Spinal cord (tissue), 9 donors: ENCODE measurements at regions not wholly inside any gene's neighbourhood (a gene's known extent, or its start where the extent isn't known, plus 50 kb on each side); places are given as distances from the start of the nearest gene placed in this dataset.

Source experiments
- DNase-seq, 6 donors: peaks; one replicate each; pipeline versions ENCODE4 v3.0.0 to v3.0.0-alpha.2; 2013 to 2015; ENCODE audit warnings: low spot score in 6 of 6, low read depth in 4 of 6
- H3K27ac ChIP-seq: one replicate; pipeline ENCODE4 v1.5.1; 2013; ENCODE audit warnings: low read depth, low read length, control low read depth
- H3K27me3 ChIP-seq: one replicate; pipeline ENCODE4 v1.6.1; 2013; ENCODE audit warnings: low read length; ENCODE audit not compliant: control insufficient read depth, insufficient read depth
- H3K36me3 ChIP-seq: one replicate; pipeline ENCODE4 v1.6.1; 2013; ENCODE audit warnings: low read length; ENCODE audit not compliant: control insufficient read depth, insufficient read depth
- H3K4me1 ChIP-seq: one replicate; pipeline ENCODE4 v1.6.1; 2013; ENCODE audit warnings: low read length; ENCODE audit not compliant: control insufficient read depth, insufficient read depth
- H3K4me3 ChIP-seq: one replicate; pipeline ENCODE4 v1.5.1; 2013; ENCODE audit warnings: low read depth, low read length, control low read depth
- H3K9me3 ChIP-seq: one replicate; pipeline ENCODE4 v1.6.1; 2013; ENCODE audit warnings: low read length; ENCODE audit not compliant: control insufficient read depth, insufficient read depth
- WGBS: methylation state at CpG from one replicate; pipeline ENCODE4 v1.1.5; 2013; ENCODE audit warnings: missing lambda C conversion rate; ENCODE audit not compliant: insufficient coverage; 5-methylcytosine and 5-hydroxymethylcytosine counted together
- donor health status: healthy.

DNA sequence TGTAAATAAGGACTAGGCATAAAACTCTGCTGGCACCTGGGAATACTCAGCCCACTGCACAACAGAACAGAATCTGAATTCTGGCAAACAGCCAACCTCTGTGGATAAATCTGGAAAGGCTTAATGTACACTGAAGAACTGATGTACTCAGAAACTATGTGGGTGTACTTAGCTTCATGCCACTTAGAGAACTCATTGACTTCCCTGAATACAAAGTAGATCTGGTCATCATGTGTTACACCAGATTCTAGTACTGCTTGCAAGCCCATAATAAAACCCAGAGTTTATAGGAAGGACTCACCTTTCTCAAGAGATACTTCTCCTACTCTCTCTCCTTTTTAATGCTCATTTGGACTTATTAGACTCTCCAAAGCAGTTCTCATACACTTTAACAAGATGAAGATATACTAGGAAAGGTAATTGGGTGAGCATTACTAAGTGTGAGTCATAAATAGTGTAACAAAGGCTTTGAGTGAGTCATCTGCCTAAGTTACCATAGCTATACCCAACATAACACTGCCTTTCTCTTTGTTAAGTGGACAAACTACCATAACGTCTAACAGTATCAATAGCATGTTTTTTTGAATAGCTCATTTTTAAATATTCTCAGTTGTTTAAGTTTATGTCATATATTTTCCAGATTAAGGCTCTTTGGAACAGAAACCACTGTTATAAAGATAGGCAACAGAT lies 309.1 kb downstream of the MDFIC start:
- Histone ChIP-seq H3K9me3 (no peaks in the 10 kb centered on the region), H3K27ac (no peak overlapping the region), H3K36me3 (no peaks in the 10 kb centered on the region), H3K4me1 (no peaks in the 10 kb centered on the region), H3K4me3 (no peak overlapping the region), H3K27me3 (no peaks in the 10 kb centered on the region)
- no CpG with 5 or more reads among the region's 1 CpG for WGBS
- DNase-seq, result peak; percentile 8 to 81 (median 24)

DNA sequence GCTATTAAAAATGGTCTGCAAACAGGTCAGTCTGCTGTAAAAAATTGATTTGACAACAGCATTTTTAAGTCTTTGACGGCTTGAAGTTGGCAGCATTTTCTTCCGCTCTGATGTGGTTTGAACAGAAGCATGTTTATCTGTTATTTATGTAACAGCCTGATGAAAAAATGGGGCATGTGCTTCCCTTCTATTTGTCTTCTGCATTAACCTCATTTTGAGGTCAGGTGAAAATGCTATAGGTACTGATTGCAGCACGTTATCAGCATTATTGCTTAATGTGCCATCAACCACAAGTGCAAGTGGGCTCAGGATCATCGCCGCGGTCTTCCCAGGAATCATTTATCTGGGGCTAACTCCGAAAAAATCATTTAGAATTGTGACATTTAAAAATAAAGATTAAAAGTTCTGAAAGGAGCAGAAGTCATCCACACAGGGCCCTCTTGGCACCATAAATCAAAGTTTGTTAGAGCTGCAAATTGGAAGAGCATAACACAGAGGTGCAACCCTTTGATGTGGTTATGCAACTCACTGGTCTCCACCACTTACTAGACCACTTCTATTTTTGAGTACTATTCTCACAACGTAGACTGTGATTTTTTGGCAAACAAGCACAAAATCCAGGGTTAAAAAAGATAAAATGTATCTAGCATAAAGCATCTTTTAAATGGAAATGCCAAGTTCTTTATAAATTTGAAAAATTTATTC lies 307.7 kb downstream of the MDFIC start:
- 90% methylated on average over 2 of the region's 8 CpGs for WGBS

DNA sequence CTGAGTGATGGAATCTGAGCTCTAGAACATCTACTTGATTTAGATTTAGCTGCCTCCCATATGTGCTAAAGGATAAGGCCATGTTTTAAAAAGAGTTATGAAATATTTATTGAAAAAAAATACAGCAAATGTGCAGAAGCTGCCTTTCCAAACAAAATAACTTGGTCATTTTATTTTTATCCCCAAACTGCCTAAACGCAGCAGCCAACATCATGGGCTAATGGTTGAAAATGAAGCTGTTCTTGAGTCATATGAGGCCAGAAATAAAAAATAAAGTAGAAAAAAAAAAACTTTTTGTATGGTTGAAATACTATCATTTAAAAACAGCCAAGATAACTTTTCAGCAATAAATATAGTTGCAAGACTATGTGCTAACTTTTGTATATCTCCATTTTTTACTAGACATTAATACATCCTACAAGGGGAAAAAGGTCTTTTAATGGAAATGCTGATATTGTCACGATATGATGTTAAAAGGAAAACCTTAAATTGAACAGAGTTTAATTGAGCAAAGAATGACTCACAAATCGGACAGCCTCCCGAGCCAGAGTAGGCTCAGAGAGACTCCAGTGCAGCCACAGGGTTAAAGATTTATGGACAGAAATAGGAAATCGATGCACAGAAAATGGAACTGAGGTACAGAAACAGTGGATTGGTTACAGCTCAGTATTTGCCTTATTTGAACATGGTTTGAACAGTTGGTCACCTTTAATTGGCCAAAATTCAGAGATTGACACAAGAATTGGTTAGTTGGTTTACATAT lies 305.8 kb downstream of the MDFIC start:
- Histone ChIP-seq H3K4me1 (no peaks in the 10 kb centered on the region), H3K27ac (no peak overlapping the region), H3K27me3 (no peaks in the 10 kb centered on the region), H3K36me3 (no peaks in the 10 kb centered on the region), H3K4me3 (no peak overlapping the region), H3K9me3 (no peaks in the 10 kb centered on the region)
- WGBS, result 89% methylated on average over 4 of the region's 5 CpGs
- no peak for DNase-seq

More for the DNA sequence above, 307.7 kb downstream of the MDFIC start:
- H3K4me1 ChIP-seq, result no peaks in the 10 kb centered on the region
- DNase-seq, result no peak
- no peaks in the 10 kb centered on the region for H3K36me3 ChIP-seq
- H3K27ac ChIP-seq, result no peak overlapping the region
- no peaks in the 10 kb centered on the region for H3K27me3 ChIP-seq
- H3K4me3 ChIP-seq, result no peak overlapping the region
- H3K9me3 ChIP-seq, result no peaks in the 10 kb centered on the region

DNA sequence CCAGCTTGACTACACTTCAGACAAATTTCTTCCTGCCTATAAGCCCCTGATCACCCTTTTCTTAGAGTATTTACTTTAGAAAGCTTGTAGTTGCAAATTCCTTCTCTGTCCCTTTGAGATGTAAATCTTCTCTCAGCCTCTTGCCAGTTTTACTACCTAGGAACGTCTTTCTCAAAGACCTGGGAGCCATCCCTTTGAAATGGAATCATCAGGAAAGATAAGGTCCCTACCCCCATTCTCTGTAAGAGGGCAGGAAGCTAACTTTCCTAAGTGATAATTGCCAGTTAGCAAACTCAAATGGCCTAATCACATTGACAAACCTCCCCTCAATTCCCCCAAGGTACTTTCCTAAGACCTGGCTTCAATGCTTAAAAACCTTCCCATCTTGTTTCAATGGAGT lies 304.5 kb downstream of the MDFIC start:
- Histone ChIP-seq H3K9me3 (no peaks in the 10 kb centered on the region), H3K4me3 (no peak overlapping the region), H3K4me1 (no peaks in the 10 kb centered on the region), H3K36me3 (no peaks in the 10 kb centered on the region), H3K27me3 (no peaks in the 10 kb centered on the region), H3K27ac (no peak overlapping the region)
- no CpG with 5 or more reads among the region's 1 CpG for WGBS
- DNase-seq, result no peak

DNA sequence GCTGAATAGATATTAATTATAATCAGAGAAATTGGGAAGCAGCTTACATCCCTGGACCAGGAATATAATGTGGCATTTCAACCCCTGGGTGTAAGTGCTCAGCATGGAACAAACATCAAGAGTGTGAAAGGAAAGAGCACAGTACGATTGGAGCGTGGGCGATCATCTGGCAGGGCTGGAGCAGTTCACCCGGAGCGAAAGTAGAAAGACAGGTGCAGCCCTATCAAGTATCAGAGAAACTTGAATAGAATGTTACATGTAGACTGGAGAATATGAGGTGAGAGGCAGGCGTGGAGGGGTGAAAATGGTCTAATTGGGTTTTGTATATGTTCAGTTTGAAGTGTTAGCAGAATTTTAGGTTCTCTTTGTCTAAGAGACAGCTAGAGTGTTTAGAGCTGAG lies 303.0 kb downstream of the MDFIC start:
- no peak overlapping the region for H3K4me3 ChIP-seq
- H3K36me3 ChIP-seq, result no peaks in the 10 kb centered on the region
- DNase-seq, result no peak
- no peak overlapping the region for H3K27ac ChIP-seq
- 71% methylated on average over 6 of the region's 6 CpGs for WGBS
- no peaks in the 10 kb centered on the region for H3K27me3 ChIP-seq
- no peaks in the 10 kb centered on the region for H3K4me1 ChIP-seq
- H3K9me3 ChIP-seq, result no peaks in the 10 kb centered on the region

DNA sequence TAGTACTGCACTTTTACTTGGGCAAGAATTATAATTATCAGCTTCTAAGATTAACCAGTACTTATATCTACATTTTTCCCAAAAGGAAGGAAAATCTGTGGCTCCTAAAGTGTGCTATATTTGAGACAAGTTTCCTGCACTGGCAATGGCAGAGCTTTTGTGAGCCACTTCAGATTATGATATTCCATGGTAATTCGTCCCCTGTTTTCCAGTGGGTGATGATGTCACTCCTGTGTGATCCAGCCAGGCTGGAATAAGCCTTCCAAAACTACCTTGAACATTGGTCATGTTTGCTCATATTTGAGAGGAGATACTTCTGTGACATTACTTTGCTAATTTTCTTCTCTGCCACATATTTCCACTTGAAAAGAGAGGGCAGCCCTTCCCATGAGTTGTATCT lies 302.1 kb downstream of the MDFIC start:
- no peak for DNase-seq
- no peaks in the 10 kb centered on the region for H3K9me3 ChIP-seq
- no peak overlapping the region for H3K4me3 ChIP-seq
- no peaks in the 10 kb centered on the region for H3K27me3 ChIP-seq
- no peak overlapping the region for H3K27ac ChIP-seq
- WGBS, result no CpG with 5 or more reads among the region's 1 CpG
- no peaks in the 10 kb centered on the region for H3K36me3 ChIP-seq
- no peaks in the 10 kb centered on the region for H3K4me1 ChIP-seq

DNA sequence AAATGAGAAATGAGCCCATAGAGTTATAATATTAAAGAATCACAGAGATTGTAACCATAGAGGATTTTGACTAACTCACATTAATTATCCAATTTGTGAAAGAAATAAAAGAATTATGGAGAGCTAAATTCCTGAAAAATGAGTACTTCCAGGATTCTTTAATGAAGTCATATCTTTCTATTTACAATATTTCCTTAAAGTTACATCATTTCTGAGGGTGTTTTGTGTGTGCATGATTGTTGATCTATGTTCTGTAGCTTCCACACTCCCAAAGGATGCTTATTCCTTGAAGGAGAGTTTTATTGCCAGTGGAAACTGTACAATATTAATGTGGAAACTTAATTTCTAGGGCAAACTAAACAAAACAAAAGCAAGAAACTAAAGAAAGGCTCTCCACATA lies 299.6 kb downstream of the MDFIC start:
- Histone ChIP-seq H3K36me3 (no peaks in the 10 kb centered on the region), H3K4me1 (no peaks in the 10 kb centered on the region), H3K27ac (no peak overlapping the region), H3K4me3 (no peak overlapping the region), H3K27me3 (no peaks in the 10 kb centered on the region), H3K9me3 (no peaks in the 10 kb centered on the region)
- no peak for DNase-seq

DNA sequence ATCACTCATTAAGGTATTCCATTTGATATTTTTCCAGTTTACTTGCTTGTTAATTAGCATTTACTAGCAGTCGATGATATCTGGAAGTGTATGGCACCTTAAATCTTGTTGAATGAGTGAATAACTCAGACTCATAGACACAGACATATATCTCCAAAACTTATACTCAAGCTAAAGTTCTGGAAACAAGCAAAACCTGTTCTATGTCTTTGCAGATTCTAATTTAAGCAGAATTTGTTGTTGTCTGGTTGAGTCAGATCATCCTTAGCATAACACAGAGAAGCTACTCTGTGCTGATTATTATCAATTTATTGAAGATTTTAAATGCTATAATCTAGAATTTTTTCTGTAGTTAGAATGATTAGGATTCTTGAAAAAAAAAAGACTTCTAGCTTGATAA lies 296.2 kb downstream of the MDFIC start:
- no CpG with 5 or more reads among the region's 1 CpG for WGBS
- H3K27me3 ChIP-seq, result no peaks in the 10 kb centered on the region
- H3K9me3 ChIP-seq, result no peaks in the 10 kb centered on the region
- no peak overlapping the region for H3K27ac ChIP-seq
- DNase-seq, result no peak
- H3K4me1 ChIP-seq, result no peaks in the 10 kb centered on the region
- H3K4me3 ChIP-seq, result no peak overlapping the region
- H3K36me3 ChIP-seq, result no peaks in the 10 kb centered on the region

DNA sequence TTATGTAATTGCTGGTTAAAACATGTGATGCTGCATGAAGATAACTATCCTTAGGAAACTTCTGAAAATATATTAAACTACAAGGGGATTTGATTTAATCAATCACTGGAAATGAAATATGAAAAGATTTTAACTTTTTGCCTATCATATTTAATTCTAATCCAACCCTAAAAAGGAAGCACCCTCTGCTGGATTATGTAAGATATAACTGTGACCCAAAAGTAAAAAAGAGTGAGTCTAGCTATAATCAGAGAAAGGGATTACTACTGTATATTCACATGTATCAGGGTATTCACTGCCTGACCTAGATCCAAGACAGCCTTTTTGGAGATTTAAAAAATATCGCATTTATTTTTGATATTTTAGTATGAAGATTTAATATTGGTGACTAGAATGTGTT lies 295.5 kb downstream of the MDFIC start:
- Histone ChIP-seq H3K4me1 (no peaks in the 10 kb centered on the region), H3K27ac (no peak overlapping the region), H3K27me3 (no peaks in the 10 kb centered on the region), H3K36me3 (no peaks in the 10 kb centered on the region), H3K9me3 (no peaks in the 10 kb centered on the region), H3K4me3 (no peak overlapping the region)
- DNase-seq, result peak in 1 of 6 donors; percentile 7
- no CpG with 5 or more reads among the region's 1 CpG for WGBS
